Progenitor cell of endocrine pancreas (in vitro differentiated cells): ENCODE measurements at regions not wholly inside any gene's neighbourhood (a gene's known extent, or its start where the extent isn't known, plus 50 kb on each side); places are given as distances from the start of the nearest gene placed in this dataset.

ENCODE experiments used
- DNase-seq: peaks from one replicate; pipeline ENCODE4 v3.0.0; 2021; ENCODE audit warnings: low spot score; ENCODE audit not compliant: unreplicated experiment
- H3K27ac Mint-ChIP-seq: 2 replicates; pipeline ENCODE4 v1.8.0; 2021; ENCODE audit warnings: mild to moderate bottlenecking, moderate library complexity, mixed read lengths
- H3K27me3 Mint-ChIP-seq: 2 replicates; pipeline ENCODE4 v1.8.0; 2021; ENCODE audit warnings: mixed read lengths
- H3K36me3 Mint-ChIP-seq: 2 replicates; pipeline ENCODE4 v1.8.0; 2022; ENCODE audit warnings: mixed read lengths; ENCODE audit not compliant: insufficient read depth
- H3K4me1 Mint-ChIP-seq: 2 replicates; pipeline ENCODE4 v1.8.0; 2021; ENCODE audit warnings: low read depth, mixed read lengths
- H3K4me3 Mint-ChIP-seq: 2 replicates; pipeline ENCODE4 v1.8.0; 2021; ENCODE audit warnings: low read depth, mild to moderate bottlenecking, moderate library complexity, mixed read lengths
- H3K9me3 Mint-ChIP-seq: 2 replicates; pipeline ENCODE4 v1.8.0; 2021; ENCODE audit warnings: low read depth, mixed read lengths
- CTCF ChIP-seq: fragments of 200-600 bp; sonication (generic); IDR thresholded peaks from one replicate; pipeline ENCODE4 v1.5.0; 2021; ENCODE audit warnings: antibody characterized with exemption, mild to moderate bottlenecking; ENCODE audit not compliant: unreplicated experiment

- no peaks in the 10 kb centered on the region for H3K27me3 Mint-ChIP-seq
- no peak for DNase-seq
- H3K9me3 Mint-ChIP-seq: no peaks in the 10 kb centered on the region
- H3K27ac Mint-ChIP-seq: peak overlapping the region; percentile 11
- peaks cover 7% of the 10 kb centered on the region for H3K4me1 Mint-ChIP-seq
- no peak overlapping the region for H3K4me3 Mint-ChIP-seq
- peaks cover 6% of the 10 kb centered on the region for H3K36me3 Mint-ChIP-seq
- no peak for TF ChIP-seq CTCF
Observed at GRCh38 chr6:150673720-150674346, 74.1 kb downstream of the PLEKHG1 start.

DNA sequence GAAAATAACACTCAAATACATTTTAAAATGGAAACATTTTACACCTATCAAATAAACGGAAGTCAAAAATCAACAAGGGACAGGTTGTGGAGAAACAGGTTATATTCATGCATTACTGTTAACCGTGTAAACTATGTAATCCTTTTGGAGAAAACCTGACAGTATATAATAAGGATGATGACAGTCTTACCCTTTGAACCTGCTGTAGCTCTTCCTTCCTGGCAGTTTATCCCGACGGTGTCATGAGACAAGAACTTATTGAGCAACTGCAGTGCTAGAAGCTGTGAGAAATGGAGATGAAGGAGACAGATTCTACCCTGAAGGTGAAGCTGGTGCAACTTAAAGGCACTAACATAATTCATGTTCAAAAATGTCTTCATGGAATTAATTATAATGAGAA, 76.7 kb downstream of the PLEKHG1 start:
- TF ChIP-seq CTCF: no peak
- no peak overlapping the region for H3K4me3 Mint-ChIP-seq
- H3K4me1 Mint-ChIP-seq: peaks cover 4% of the 10 kb centered on the region
- no peak for DNase-seq
- peaks cover 5% of the 10 kb centered on the region for H3K36me3 Mint-ChIP-seq
- no peaks in the 10 kb centered on the region for H3K27me3 Mint-ChIP-seq
- no peak overlapping the region for H3K27ac Mint-ChIP-seq
- no peaks in the 10 kb centered on the region for H3K9me3 Mint-ChIP-seq

DNA sequence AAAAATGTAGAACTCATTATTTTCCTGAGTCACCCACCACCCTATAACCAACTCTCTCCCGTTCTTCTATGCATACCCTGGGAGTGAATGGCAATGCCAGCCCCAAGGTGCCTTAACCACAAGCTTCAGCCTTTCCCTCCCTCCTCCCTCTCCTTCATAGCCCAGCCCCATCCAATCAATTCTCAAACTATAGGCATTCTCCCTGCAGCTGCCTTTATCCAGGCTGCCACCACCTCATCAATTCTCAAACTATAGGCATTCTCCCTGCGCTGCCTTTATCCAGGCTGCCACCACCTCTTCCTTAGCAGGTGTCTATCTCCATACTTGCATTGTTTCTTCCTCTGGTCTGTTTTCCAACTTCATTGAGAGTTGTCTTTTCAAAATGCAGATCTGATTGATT, 77.1 kb downstream of the PLEKHG1 start:
- Mint-ChIP-seq H3K9me3 (no peaks in the 10 kb centered on the region), H3K27ac (no peak overlapping the region), H3K27me3 (no peaks in the 10 kb centered on the region), H3K4me1 (peaks cover 4% of the 10 kb centered on the region), H3K4me3 (no peak overlapping the region), H3K36me3 (peaks cover 5% of the 10 kb centered on the region)
- no peak for DNase-seq
- TF ChIP-seq CTCF: no peak

DNA sequence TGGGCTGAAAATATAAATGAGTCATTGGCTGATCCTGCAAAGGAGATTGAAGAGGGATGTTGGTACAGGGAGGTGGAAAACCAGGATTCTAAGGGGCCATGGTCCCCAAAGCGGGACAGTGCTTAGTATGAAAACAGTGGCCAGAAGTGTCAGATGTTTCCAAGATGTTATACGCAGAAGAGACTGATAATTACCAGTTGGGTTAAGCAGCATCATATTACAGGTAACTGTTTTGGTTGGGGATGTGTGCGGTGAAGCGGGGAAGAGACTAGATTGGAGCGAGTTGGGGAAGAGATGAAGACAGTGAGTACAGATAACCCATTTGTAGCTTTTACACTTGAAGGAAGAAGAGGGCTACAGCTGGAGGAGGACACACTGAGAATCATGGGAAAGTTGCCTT, 80.8 kb downstream of the PLEKHG1 start:
- H3K27ac Mint-ChIP-seq: no peak overlapping the region
- no peak for DNase-seq
- H3K27me3 Mint-ChIP-seq: no peaks in the 10 kb centered on the region
- H3K9me3 Mint-ChIP-seq: no peaks in the 10 kb centered on the region
- peaks cover 4% of the 10 kb centered on the region for H3K4me1 Mint-ChIP-seq
- H3K36me3 Mint-ChIP-seq: peaks cover 7% of the 10 kb centered on the region
- H3K4me3 Mint-ChIP-seq: no peak overlapping the region
- no peak for TF ChIP-seq CTCF

- peaks cover 8% of the 10 kb centered on the region for H3K36me3 Mint-ChIP-seq
- H3K4me3 Mint-ChIP-seq: no peak overlapping the region
- DNase-seq: no peak
- no peaks in the 10 kb centered on the region for H3K27me3 Mint-ChIP-seq
- no peak for TF ChIP-seq CTCF
- H3K27ac Mint-ChIP-seq: peak overlapping the region; percentile 29
- H3K4me1 Mint-ChIP-seq: peaks cover 2% of the 10 kb centered on the region
- no peaks in the 10 kb centered on the region for H3K9me3 Mint-ChIP-seq
Observed at GRCh38 chr6:150681578-150682395, 82.1 kb downstream of the PLEKHG1 start.
